22Rv1 (cell line): ENCODE measurements at regions not wholly inside any gene's neighbourhood (a gene's known extent, or its start where the extent isn't known, plus 50 kb on each side); places are given as distances from the start of the nearest gene placed in this dataset.

Experiments used
- H3K27ac ChIP-seq: fragments of 450-650 bp; 2 replicates; pipeline ENCODE4 v1.5.1; 2017
- ZFX ChIP-seq: fragments of 450-650 bp; IDR thresholded peaks from 2 replicates; pipeline ENCODE4 v1.6.1; 2017; ENCODE audit warnings: antibody characterized with exemption, borderline replicate concordance
- TF ChIP-seq, protein P1 (sequence below): fragments of 450-650 bp; IDR thresholded peaks from 2 replicates; pipeline ENCODE4 v1.5.1; 2017; ENCODE audit warnings: mild to moderate bottlenecking

DNA sequence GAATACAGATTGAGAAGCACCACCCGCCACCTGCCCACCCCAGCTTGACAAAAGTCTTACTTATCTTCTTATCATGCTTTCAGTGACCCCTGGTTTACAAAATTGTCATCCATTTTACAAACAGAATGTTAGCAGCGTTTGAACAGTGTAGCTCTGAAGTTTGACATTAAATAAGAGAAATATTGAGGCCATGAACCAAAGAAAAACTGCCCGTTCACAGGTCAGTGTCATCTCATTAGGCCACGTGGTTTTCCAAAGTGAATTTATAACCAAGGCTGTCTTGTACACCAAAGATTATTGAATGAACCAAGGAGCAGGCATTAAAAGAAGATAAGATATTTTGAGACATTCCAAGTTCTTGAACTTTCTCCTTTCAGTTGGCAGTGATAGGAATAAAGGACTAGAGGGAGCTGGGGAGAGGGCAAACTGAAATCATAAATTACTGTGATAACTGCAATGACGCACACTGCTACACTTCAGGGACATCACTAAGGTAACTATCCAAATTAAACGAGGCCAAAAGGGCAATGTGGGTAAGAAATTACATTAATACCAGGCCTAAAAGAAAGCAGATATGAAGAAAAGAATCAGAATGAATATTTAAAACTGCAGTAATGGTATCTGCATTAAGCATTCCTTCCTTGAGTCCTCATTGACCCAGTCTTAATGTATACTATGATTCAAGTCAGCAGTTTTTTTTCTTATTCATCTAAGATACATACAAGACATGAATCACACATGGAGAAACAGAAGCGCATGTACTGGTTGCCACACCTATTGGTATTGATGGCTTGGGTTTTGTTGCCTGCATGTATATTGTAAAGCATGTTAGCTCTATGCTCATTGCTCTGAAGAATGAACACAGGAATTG is 159.8 kb upstream of the ARG1 start:
- TF ChIP-seq, protein P1, sequence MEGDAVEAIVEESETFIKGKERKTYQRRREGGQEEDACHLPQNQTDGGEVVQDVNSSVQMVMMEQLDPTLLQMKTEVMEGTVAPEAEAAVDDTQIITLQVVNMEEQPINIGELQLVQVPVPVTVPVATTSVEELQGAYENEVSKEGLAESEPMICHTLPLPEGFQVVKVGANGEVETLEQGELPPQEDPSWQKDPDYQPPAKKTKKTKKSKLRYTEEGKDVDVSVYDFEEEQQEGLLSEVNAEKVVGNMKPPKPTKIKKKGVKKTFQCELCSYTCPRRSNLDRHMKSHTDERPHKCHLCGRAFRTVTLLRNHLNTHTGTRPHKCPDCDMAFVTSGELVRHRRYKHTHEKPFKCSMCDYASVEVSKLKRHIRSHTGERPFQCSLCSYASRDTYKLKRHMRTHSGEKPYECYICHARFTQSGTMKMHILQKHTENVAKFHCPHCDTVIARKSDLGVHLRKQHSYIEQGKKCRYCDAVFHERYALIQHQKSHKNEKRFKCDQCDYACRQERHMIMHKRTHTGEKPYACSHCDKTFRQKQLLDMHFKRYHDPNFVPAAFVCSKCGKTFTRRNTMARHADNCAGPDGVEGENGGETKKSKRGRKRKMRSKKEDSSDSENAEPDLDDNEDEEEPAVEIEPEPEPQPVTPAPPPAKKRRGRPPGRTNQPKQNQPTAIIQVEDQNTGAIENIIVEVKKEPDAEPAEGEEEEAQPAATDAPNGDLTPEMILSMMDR: no peak
- H3K27ac ChIP-seq: no peak overlapping the region

DNA sequence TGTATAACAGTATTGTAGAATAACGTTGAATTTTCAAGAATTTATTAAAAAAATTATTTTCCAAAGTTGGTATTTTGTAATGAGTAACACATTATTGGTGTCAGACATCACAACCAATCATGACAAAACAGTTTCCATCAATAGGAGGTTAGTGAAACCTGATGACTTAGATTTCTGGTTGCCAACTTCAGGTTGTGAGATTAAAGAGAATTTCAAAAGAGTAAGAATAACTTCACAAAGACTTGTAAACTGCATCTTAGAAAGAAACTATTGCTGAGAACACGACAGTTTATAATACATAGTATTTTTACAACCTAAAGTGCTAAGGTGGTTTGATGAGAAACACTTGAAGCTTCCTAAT is 159.2 kb upstream of the ARG1 start:
- no peak overlapping the region for H3K27ac ChIP-seq
- no peak for TF ChIP-seq ZFX
- TF ChIP-seq, protein P1: no peak

DNA sequence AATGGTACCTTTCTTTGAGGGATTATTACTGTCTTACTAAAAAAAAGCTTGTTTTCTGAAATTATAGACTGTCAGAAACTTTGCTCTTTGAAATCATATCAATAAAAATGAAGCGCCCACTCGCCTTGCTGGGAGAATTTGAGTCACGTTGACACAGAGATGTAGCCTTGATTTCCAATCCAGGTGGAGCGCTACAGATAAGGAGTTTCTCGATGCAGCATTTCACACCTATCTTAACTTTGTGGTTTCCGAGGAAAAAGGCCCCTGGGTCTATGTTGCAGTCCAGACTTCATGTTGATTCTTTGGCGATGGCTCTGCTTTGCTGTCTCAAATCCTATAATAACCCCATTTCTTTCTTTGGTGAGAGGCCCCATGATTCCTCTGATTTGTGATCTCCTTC is 158.1 kb upstream of the ARG1 start:
- TF ChIP-seq, protein P1: no peak
- TF ChIP-seq ZFX: no peak
- H3K27ac ChIP-seq: no peak overlapping the region

DNA sequence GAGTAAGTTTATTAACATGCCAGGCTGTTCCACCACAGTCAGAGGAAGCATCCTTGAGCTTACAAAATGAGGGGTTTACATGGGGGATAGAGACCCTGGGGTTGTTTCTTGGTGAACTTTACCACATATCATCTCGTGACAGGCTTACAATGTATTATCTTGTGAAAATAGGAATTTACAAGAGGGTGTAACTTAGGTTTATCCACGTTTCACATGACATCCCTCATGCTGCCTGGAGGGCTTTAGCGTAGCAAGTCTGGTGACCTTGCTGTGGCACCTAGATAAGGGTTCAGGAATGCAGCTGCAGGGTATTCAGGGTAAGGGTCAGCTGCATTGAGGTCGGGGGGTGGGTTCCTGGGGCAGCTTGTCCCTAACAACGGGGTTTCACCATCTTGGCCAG is 154.6 kb upstream of the ARG1 start:
- no peak overlapping the region for H3K27ac ChIP-seq
- no peak for TF ChIP-seq ZFX
- TF ChIP-seq, protein P1: no peak

DNA sequence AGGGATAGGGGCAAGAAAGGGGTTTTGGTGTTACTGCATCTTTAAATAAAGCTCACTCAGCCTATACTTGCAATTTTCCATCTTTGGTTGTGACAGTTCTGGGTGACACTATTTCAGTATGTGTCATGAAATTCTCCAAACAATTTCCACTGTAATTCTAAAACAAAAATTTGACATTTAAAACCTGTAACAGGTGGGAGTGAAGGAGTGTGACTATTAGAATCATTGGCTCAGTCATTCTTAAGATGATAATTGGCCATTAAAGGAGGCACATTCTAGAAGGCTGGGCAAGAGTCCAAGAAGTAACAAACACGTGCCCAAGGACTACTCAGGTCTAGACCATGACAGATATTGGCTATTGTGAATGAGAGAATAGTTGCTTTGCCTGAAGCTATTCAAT is 153.3 kb upstream of the ARG1 start:
- H3K27ac ChIP-seq: no peak overlapping the region
- TF ChIP-seq, protein P1: no peak
- no peak for TF ChIP-seq ZFX

DNA sequence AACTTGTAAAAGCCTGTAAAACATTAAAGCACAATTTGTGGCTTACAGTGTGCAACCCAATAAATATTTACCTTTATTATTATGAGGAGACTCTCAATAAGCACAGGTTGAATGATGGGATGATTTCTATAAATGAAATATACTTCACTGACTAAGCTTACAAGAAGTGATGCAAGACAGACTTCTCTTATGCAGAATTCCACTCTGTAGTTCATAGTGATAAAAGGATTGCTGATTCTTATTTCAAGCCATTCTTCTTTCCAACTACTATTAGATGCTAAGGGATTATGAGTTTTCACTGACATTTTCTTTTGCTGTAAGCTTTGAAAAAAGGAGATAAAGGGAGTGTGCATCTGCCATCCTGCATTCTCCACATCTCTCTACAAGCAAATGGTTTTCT is 149.0 kb upstream of the ARG1 start:
- no peak for TF ChIP-seq ZFX
- TF ChIP-seq, protein P1: no peak
- no peak overlapping the region for H3K27ac ChIP-seq

DNA sequence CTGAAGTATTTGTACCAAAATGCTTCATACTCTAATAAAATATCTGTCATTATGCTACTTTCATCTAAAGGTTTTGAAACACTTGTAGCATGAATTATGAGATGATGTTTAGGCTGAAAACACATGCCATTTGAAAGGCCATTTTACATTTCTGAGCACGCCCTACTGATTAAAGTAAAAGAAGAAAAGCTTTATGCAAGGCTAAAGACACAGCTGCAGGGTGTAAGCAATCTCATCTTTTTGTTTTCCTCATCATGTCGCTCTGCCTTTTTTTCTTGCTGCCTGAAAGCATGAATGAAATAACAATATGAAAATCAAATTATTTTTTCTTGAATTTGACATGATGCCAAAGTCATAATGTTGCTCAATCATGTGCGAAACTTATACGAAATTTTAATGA is 148.6 kb upstream of the ARG1 start:
- no peak overlapping the region for H3K27ac ChIP-seq
- TF ChIP-seq, protein P1: no peak
- no peak for TF ChIP-seq ZFX
